Right ventricle myocardium superior (tissue), 1 donor: ENCODE measurements at regions not wholly inside any gene's neighbourhood (a gene's known extent, or its start where the extent isn't known, plus 50 kb on each side); places are given as distances from the start of the nearest gene placed in this dataset.

Source experiments
- ATAC-seq: fragments of 200-7000 bp; cut with Tn5 transposase; one replicate; pipeline ENCODE4 v1.9.1; 2020; ENCODE audit warnings: mild to moderate bottlenecking; ENCODE audit not compliant: poor library complexity
- DNase-seq: peaks from one replicate; pipeline ENCODE4 v3.0.0-alpha.2; 2020
- intact Hi-C: fragments of 100-400 bp; cut with DNase I; formaldehyde crosslinking; loops from one replicate; pipeline ENCODE4 v1.11.2; 2022
- donor health status: DM: no; HTN: yes; CAD: no; lungs with severe emphysema.

GRCh38 chr6:93786474-93787330 is 367.3 kb upstream of the EPHA7 start:
- ATAC-seq = no peak
- no peak for DNase-seq
- intact Hi-C loops = no loop called here

GRCh38 chr6:93785694-93786030 is 366.3 kb upstream of the EPHA7 start:
- no peak for ATAC-seq
- DNase-seq = no peak
- intact Hi-C loops = no loop called here

GRCh38 chr6:93784794-93785693 is 365.7 kb upstream of the EPHA7 start:
- intact Hi-C loops = no loop called here
- ATAC-seq (peak; percentile 82), DNase-seq (no peak)

- peak; percentile 39 for DNase-seq
- peak; percentile 99 for ATAC-seq
- intact Hi-C loops = no loop called here
Observed at GRCh38 chr6:93779086-93779841, 359.9 kb upstream of the EPHA7 start.

- intact Hi-C loops = no loop called here
- ATAC-seq = no peak
- DNase-seq = no peak
Observed at GRCh38 chr6:93759190-93759589, 339.8 kb upstream of the EPHA7 start.

- ATAC-seq (no peak), DNase-seq (no peak)
- intact Hi-C loops = no loop called here
Observed at GRCh38 chr6:93751969-93752368, 332.6 kb upstream of the EPHA7 start.

GRCh38 chr6:93749930-93750329 is 330.6 kb upstream of the EPHA7 start:
- intact Hi-C loops = no loop called here
- no peak for ATAC-seq
- DNase-seq = no peak

- intact Hi-C loops = no loop called here
- no peak for ATAC-seq
- no peak for DNase-seq
Observed at GRCh38 chr6:93749191-93749590, 329.8 kb upstream of the EPHA7 start.

- intact Hi-C loops = no loop called here
- ATAC-seq (no peak), DNase-seq (no peak)
Observed at GRCh38 chr6:93746892-93747291, 327.5 kb upstream of the EPHA7 start.

GRCh38 chr6:93745306-93745705 is 325.9 kb upstream of the EPHA7 start:
- no peak for ATAC-seq
- intact Hi-C loops = no loop called here
- DNase-seq = no peak

- no peak for DNase-seq
- intact Hi-C loops = no loop called here
- ATAC-seq = no peak
Observed at GRCh38 chr6:93735099-93735498, 315.7 kb upstream of the EPHA7 start.

GRCh38 chr6:93731306-93731705 is 311.9 kb upstream of the EPHA7 start:
- intact Hi-C loops = no loop called here
- no peak for DNase-seq
- no peak for ATAC-seq

- intact Hi-C loops = no loop called here
- DNase-seq = no peak
- ATAC-seq = no peak
Observed at GRCh38 chr6:93728150-93728549, 308.8 kb upstream of the EPHA7 start.

GRCh38 chr6:93727447-93727846 is 308.1 kb upstream of the EPHA7 start:
- intact Hi-C loops = no loop called here
- DNase-seq (no peak), ATAC-seq (no peak)

- intact Hi-C loops = no loop called here
- DNase-seq = no peak
- ATAC-seq = peak; percentile 41
Observed at GRCh38 chr6:93721386-93722048, 302.2 kb upstream of the EPHA7 start.

- DNase-seq (no peak), ATAC-seq (no peak)
- intact Hi-C loops = no loop called here
Observed at GRCh38 chr6:93713974-93714373, 294.6 kb upstream of the EPHA7 start.

- ATAC-seq (no peak), DNase-seq (no peak)
- intact Hi-C loops = no loop called here
Observed at GRCh38 chr6:93703431-93703830, 284.1 kb upstream of the EPHA7 start.

- intact Hi-C loops = no loop called here
- no peak for ATAC-seq
- DNase-seq = no peak
Observed at GRCh38 chr6:93701526-93701925, 282.2 kb upstream of the EPHA7 start.

GRCh38 chr6:93685494-93685893 is 266.1 kb upstream of the EPHA7 start:
- DNase-seq (no peak), ATAC-seq (no peak)
- intact Hi-C loops = no loop called here
